ENCODE measurements at regions not wholly inside any gene's neighbourhood (a gene's known extent, or its start where the extent isn't known, plus 50 kb on each side); places are given as distances from the start of the nearest gene placed in this dataset.

DNA sequence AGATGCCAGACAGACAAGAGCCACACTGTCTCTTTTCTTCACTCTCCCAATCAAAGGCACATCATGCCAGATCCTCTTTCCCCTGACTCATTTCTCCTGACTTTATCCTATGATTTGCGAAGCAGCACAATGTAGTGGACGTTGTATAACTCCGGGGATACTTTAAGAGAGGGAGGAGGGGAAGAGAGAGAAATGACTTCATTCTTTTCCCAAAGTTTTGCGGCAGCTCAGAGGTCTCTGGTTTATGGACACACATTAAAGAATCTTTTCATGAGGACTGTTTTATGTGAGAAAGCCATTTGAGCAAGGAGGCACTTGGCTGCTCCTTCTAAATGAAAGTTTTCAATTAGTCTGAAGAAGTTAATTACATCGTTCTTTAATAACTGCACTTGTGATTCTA, 75.1 kb upstream of the MC3R start:
- ChIA-PET CTCF (no interaction called here), POLR2A (no interaction called here)
- H3K4me3 ChIP-seq (ENCODE audit: low read depth, low read length), result no peak overlapping the region
- no peak for TF ChIP-seq CTCF (IDR thresholded peaks at IDR 0.05; ENCODE audit: insufficient read depth, low read depth, low read length)
- no peak for DNase-seq (ENCODE audit: low read depth)
- H3K36me3 ChIP-seq (ENCODE audit: control insufficient read depth, insufficient read depth, low read length), result no peaks in the 10 kb centered on the region
- no peaks in the 10 kb centered on the region for H3K27me3 ChIP-seq (ENCODE audit: control insufficient read depth, insufficient read depth, low read length)

DNA sequence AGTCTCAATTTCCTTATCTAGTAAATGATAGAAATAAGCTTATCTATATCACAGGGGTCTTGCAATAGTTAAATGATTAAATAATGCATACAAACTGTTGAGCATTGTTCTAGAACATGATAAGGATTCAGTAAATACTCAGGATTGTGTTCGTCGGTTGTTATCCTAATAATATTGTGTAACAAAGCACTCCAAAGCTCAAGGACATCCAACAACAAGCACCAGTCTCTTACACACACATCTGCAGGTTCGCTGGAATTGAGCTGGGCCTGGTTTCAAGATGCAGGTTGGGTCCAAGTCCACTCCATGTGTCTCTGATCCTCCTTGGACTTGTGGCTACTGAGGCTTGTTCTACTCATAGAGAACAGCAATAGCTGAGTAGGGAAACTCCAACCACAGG, 74.1 kb upstream of the MC3R start:
- Histone ChIP-seq H3K36me3 (ENCODE audit: control insufficient read depth, insufficient read depth, low read length) (no peaks in the 10 kb centered on the region), H3K4me3 (ENCODE audit: low read depth, low read length) (no peak overlapping the region), H3K27me3 (ENCODE audit: control insufficient read depth, insufficient read depth, low read length) (no peaks in the 10 kb centered on the region)
- no peak for DNase-seq (ENCODE audit: low read depth)
- CTCF ChIA-PET, result no interaction called here
- POLR2A ChIA-PET, result no interaction called here
- TF ChIP-seq CTCF (IDR thresholded peaks at IDR 0.05; ENCODE audit: insufficient read depth, low read depth, low read length), result no peak

DNA sequence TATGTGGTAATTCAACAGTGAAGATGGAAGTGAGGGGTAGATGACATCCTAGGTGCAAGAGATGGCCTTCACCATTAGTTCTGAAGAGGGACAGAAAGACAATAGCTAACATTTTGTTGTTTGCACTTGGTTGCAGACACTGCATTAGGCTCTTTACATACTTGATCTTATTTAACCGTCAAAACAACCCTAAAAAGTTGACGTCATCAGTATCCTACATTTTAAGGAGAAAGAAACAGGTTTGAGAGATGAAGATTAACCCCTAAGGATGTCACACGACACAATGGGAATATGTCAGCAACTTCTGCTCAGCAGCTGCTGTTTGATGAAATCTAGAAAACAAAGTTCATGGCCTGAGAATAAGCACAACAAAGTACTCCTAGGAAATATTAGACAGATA, 72.6 kb upstream of the MC3R start:
- Histone ChIP-seq H3K27me3 (ENCODE audit: control insufficient read depth, insufficient read depth, low read length) (no peaks in the 10 kb centered on the region), H3K36me3 (ENCODE audit: control insufficient read depth, insufficient read depth, low read length) (no peaks in the 10 kb centered on the region), H3K4me3 (ENCODE audit: low read depth, low read length) (no peak overlapping the region)
- DNase-seq (ENCODE audit: low read depth), result no peak
- TF ChIP-seq CTCF (IDR thresholded peaks at IDR 0.05; ENCODE audit: insufficient read depth, low read depth, low read length), result no peak
- CTCF ChIA-PET, result interaction anchor here (0.8 kb wide), 1 partner anchor 98 kb away, joined by 3 read pairs; no protein-coding TSS in a partner anchor
- POLR2A ChIA-PET, result no interaction called here

DNA sequence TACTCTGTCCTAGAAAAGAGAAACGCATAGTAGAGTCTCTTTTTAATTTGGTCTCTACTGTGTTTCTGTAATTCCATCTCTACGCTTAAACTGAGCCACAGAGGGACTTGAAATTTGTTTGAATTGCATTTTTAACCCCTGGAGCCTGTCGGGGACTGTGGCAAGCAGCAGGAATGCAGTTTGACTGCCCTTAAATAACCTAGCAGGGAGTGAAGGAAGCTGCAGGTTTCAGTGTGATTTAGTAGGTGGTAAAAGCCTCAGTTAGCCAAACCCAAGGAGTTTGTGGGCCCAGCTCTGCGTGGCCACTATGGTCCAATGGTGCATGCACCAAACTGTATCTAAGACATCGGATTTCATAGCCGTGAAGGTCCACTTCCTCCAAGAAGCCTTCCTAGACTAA, 70.3 kb upstream of the MC3R start:
- POLR2A ChIA-PET, result no interaction called here
- DNase-seq (ENCODE audit: low read depth), result no peak
- Histone ChIP-seq H3K36me3 (ENCODE audit: control insufficient read depth, insufficient read depth, low read length) (no peaks in the 10 kb centered on the region), H3K4me3 (ENCODE audit: low read depth, low read length) (no peak overlapping the region), H3K27me3 (ENCODE audit: control insufficient read depth, insufficient read depth, low read length) (no peaks in the 10 kb centered on the region)
- TF ChIP-seq CTCF (IDR thresholded peaks at IDR 0.05; ENCODE audit: insufficient read depth, low read depth, low read length), result no peak
- CTCF ChIA-PET, result no interaction called here

GRCh38 chr20:56179051-56179450, 69.5 kb upstream of the MC3R start:
- POLR2A ChIA-PET, result no interaction called here
- Histone ChIP-seq H3K36me3 (ENCODE audit: control insufficient read depth, insufficient read depth, low read length) (no peaks in the 10 kb centered on the region), H3K27me3 (ENCODE audit: control insufficient read depth, insufficient read depth, low read length) (no peaks in the 10 kb centered on the region), H3K4me3 (ENCODE audit: low read depth, low read length) (no peak overlapping the region)
- CTCF ChIA-PET, result no interaction called here
- no peak for DNase-seq (ENCODE audit: low read depth)
- no peak for TF ChIP-seq CTCF (IDR thresholded peaks at IDR 0.05; ENCODE audit: insufficient read depth, low read depth, low read length)
